ENCODE measurements at regions not wholly inside any gene's neighbourhood (a gene's known extent, or its start where the extent isn't known, plus 50 kb on each side); places are given as distances from the start of the nearest gene placed in this dataset.

- CTCF ChIA-PET = interaction anchor here (0.8 to 6.7 kb wide), 8 partner anchors 19 to 406 kb away, joined by 3 to 129 read pairs (median 3); partner anchors contain the start of gene TAGAP
- no peak for DNase-seq (ENCODE audit: low read depth, low spot score)
- TF ChIP-seq CTCF (IDR thresholded peaks at IDR 0.05; ENCODE audit: insufficient read depth, low read length, missing control alignments) = no peak
- POLR2A ChIA-PET = no interaction called here
- H3K4me3 ChIP-seq (ENCODE audit: low read depth, low read length) = no peak overlapping the region
Measured at GRCh38 chr6:159107451-159108260, 61.5 kb upstream of the FNDC1 start.

GRCh38 chr6:159106627-159107241 is 61.9 kb upstream of the TAGAP start:
- TF ChIP-seq CTCF (IDR thresholded peaks at IDR 0.05; ENCODE audit: insufficient read depth, low read length, missing control alignments) = no peak
- no peak for DNase-seq (ENCODE audit: low read depth, low spot score)
- CTCF ChIA-PET = interaction anchor here (0.9 to 6.7 kb wide), 7 partner anchors 28 to 405 kb away, joined by 3 to 129 read pairs (median 3); no protein-coding TSS in a partner anchor
- POLR2A ChIA-PET = no interaction called here
- no peak overlapping the region for H3K4me3 ChIP-seq (ENCODE audit: low read depth, low read length)

- no peak for TF ChIP-seq CTCF (IDR thresholded peaks at IDR 0.05; ENCODE audit: insufficient read depth, low read length, missing control alignments)
- CTCF ChIA-PET = interaction anchor here (1.3 to 6.7 kb wide), 8 partner anchors 10 to 99 kb away, joined by 3 to 129 read pairs (median 18); partner anchors contain the start of gene TAGAP
- POLR2A ChIA-PET = no interaction called here
- DNase-seq (ENCODE audit: low read depth, low spot score) = no peak
- H3K4me3 ChIP-seq (ENCODE audit: low read depth, low read length) = no peak overlapping the region
Measured at GRCh38 chr6:159105716-159106115, 60.9 kb upstream of the TAGAP start.

- H3K4me3 ChIP-seq (ENCODE audit: low read depth, low read length) = no peak overlapping the region
- ChIA-PET CTCF (interaction anchor here (1.0 to 6.7 kb wide), 23 partner anchors 8 to 396 kb away, joined by 3 to 129 read pairs (median 7); partner anchors contain the start of gene TAGAP), POLR2A (no interaction called here)
- TF ChIP-seq CTCF (IDR thresholded peaks at IDR 0.05; ENCODE audit: insufficient read depth, low read length, missing control alignments) = no peak
- no peak for DNase-seq (ENCODE audit: low read depth, low spot score)
Measured at GRCh38 chr6:159104931-159105330, 60.1 kb upstream of the TAGAP start.

GRCh38 chr6:159104163-159104925 is 59.6 kb upstream of the TAGAP start:
- peak; percentile 92 for TF ChIP-seq CTCF (IDR thresholded peaks at IDR 0.05; ENCODE audit: insufficient read depth, low read length, missing control alignments)
- CTCF ChIA-PET = interaction anchor here (0.5 to 6.7 kb wide), 40 partner anchors 9 to 1256 kb away, joined by 3 to 129 read pairs (median 5); partner anchors contain the start of genes RSPH3 and TAGAP
- no peak for DNase-seq (ENCODE audit: low read depth, low spot score)
- H3K4me3 ChIP-seq (ENCODE audit: low read depth, low read length) = no peak overlapping the region
- POLR2A ChIA-PET = no interaction called here
